ENCODE measurements at regions not wholly inside any gene's neighbourhood (a gene's known extent, or its start where the extent isn't known, plus 50 kb on each side); places are given as distances from the start of the nearest gene placed in this dataset.

DNA sequence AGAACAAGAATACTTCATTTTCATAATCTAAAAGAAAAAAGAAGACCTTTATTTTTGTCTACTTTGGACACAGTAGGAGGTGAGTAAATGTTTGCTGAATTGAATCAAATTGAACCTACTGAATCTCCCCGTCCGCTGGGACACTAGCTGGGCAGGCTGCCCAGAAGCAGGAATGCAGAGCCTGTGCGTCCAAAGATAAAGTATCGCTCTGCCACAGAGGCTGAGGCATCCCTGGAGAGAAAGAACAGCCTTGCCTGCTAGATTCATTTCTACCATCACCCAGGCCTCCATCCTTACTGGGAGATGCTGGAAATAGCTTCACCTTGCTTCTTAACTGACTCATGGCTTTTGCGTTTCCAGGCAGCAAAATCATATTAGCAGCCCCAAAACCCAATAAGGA is 64.1 kb upstream of the TSPAN11 start:
- peaks cover 20% of the 10 kb centered on the region for H3K36me3 Mint-ChIP-seq (ENCODE audit: unreplicated experiment)
- H3K4me1 Mint-ChIP-seq (ENCODE audit: low read depth, unreplicated experiment), result peaks cover 6% of the 10 kb centered on the region
- DNase-seq, result no peak
- TF ChIP-seq, protein P1, sequence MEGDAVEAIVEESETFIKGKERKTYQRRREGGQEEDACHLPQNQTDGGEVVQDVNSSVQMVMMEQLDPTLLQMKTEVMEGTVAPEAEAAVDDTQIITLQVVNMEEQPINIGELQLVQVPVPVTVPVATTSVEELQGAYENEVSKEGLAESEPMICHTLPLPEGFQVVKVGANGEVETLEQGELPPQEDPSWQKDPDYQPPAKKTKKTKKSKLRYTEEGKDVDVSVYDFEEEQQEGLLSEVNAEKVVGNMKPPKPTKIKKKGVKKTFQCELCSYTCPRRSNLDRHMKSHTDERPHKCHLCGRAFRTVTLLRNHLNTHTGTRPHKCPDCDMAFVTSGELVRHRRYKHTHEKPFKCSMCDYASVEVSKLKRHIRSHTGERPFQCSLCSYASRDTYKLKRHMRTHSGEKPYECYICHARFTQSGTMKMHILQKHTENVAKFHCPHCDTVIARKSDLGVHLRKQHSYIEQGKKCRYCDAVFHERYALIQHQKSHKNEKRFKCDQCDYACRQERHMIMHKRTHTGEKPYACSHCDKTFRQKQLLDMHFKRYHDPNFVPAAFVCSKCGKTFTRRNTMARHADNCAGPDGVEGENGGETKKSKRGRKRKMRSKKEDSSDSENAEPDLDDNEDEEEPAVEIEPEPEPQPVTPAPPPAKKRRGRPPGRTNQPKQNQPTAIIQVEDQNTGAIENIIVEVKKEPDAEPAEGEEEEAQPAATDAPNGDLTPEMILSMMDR (IDR thresholded peaks at IDR 0.05; ENCODE audit: partially characterized antibody, unreplicated experiment), result no peak
- peaks cover 8% of the 10 kb centered on the region for H3K9me3 Mint-ChIP-seq (ENCODE audit: unreplicated experiment)
- no peak overlapping the region for H3K4me3 Mint-ChIP-seq (ENCODE audit: unreplicated experiment)
- H3K27me3 Mint-ChIP-seq (ENCODE audit: unreplicated experiment), result no peaks in the 10 kb centered on the region
- H3K27ac Mint-ChIP-seq (ENCODE audit: unreplicated experiment), result no peak overlapping the region

DNA sequence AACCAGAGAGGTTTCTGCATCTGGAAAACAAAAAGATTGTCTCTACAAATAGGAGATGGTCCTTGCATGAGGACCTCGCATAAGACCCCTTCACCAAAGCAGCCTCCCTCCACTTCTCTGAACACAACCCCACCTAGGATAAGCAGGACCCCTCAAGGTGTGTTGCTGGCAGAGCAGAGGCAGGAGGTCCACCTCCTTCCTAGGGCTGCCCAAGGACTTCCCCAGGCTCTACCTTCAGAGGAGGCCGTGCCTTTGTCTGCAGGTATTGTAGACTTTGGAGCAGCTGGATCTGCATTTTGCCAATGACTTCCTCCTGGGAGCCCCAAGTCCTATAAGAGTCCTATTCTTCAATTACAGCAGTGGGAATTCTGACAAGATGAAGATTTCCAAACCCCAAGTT is 67.3 kb upstream of the TSPAN11 start:
- Mint-ChIP-seq H3K9me3 (ENCODE audit: unreplicated experiment) (no peaks in the 10 kb centered on the region), H3K36me3 (ENCODE audit: unreplicated experiment) (no peaks in the 10 kb centered on the region), H3K4me1 (ENCODE audit: low read depth, unreplicated experiment) (peaks cover 6% of the 10 kb centered on the region), H3K4me3 (ENCODE audit: unreplicated experiment) (no peak overlapping the region), H3K27ac (ENCODE audit: unreplicated experiment) (no peak overlapping the region), H3K27me3 (ENCODE audit: unreplicated experiment) (no peaks in the 10 kb centered on the region)
- TF ChIP-seq, protein P1 (IDR thresholded peaks at IDR 0.05; ENCODE audit: partially characterized antibody, unreplicated experiment), result no peak
- DNase-seq, result no peak

DNA sequence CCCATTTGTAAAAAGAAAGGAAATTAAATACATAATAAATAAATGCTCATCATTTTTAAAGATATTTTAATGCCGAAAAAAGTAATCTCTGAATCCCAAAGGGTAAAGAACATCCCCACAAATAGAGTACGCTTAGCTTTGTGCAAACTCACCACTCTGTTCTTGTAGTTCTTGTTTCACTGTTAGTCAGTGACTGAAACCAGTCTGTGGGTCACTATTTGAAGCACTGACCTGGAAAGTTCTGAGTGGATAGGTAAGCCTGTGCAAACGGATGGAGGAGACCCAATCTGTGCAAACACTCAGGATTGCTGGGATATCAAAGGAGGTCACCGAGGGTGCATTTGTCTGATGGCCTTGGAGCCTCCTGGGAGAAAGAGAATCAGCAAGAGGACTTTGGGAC is 68.1 kb upstream of the TSPAN11 start:
- Mint-ChIP-seq H3K27ac (ENCODE audit: unreplicated experiment) (no peak overlapping the region), H3K36me3 (ENCODE audit: unreplicated experiment) (no peaks in the 10 kb centered on the region), H3K4me3 (ENCODE audit: unreplicated experiment) (no peak overlapping the region), H3K4me1 (ENCODE audit: low read depth, unreplicated experiment) (peaks cover 3% of the 10 kb centered on the region), H3K27me3 (ENCODE audit: unreplicated experiment) (no peaks in the 10 kb centered on the region), H3K9me3 (ENCODE audit: unreplicated experiment) (no peaks in the 10 kb centered on the region)
- TF ChIP-seq, protein P1 (IDR thresholded peaks at IDR 0.05; ENCODE audit: partially characterized antibody, unreplicated experiment), result no peak
- no peak for DNase-seq

DNA sequence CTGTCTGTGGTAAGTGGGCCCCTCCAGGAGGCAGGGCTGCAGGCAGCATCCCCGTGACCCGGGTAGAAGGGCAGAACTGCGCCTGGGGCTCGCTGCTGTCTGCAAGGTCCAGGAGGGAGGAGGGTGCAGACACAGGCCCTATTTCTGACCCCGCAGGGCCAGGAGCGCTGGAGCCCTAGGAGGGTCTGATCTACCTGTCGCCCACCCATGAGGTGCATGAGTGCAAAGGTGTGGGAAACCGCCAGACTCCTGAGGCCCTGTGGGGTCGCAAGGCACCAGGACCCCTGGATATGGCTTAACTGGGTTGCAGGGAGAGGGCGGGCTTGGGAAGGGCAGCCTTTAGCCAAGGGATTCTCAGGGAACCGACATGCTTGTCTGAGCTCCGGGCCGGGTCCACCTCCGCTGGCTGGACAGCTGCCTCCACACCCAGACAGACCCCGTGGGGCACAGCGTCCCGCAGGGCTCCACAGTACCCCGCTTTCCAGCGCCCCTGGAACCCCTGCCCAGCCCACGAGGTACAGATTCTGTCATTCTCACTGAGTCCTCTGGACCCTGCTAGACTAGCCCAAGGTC is 72.9 kb upstream of the TSPAN11 start:
- Mint-ChIP-seq H3K27me3 (ENCODE audit: unreplicated experiment) (no peaks in the 10 kb centered on the region), H3K27ac (ENCODE audit: unreplicated experiment) (no peak overlapping the region), H3K4me1 (ENCODE audit: low read depth, unreplicated experiment) (peaks cover 6% of the 10 kb centered on the region), H3K9me3 (ENCODE audit: unreplicated experiment) (no peaks in the 10 kb centered on the region), H3K4me3 (ENCODE audit: unreplicated experiment) (no peak overlapping the region), H3K36me3 (ENCODE audit: unreplicated experiment) (no peaks in the 10 kb centered on the region)
- TF ChIP-seq, protein P1 (IDR thresholded peaks at IDR 0.05; ENCODE audit: partially characterized antibody, unreplicated experiment), result no peak
- no peak for DNase-seq

DNA sequence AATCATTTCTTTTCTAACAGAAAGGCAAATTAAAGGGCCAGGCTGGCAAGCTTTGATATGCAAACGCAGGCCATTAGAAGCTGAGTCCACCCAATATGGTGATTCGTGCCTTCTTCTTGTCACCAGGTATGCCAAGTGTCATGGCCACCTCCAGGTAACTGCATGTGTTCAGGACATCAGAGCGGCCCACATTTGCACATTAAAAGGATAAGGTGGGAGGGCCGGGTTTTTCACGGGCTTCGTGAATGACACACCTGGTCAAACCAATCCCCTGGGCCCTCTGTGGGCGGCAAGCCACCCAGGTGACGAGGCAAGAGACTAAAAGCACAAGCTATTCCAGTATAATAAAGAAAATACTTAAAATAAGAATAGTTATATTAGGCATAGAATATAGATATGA is 75.9 kb upstream of the TSPAN11 start:
- Mint-ChIP-seq H3K27ac (ENCODE audit: unreplicated experiment) (no peak overlapping the region), H3K4me1 (ENCODE audit: low read depth, unreplicated experiment) (peaks cover 6% of the 10 kb centered on the region), H3K4me3 (ENCODE audit: unreplicated experiment) (no peak overlapping the region), H3K27me3 (ENCODE audit: unreplicated experiment) (no peaks in the 10 kb centered on the region), H3K9me3 (ENCODE audit: unreplicated experiment) (no peaks in the 10 kb centered on the region), H3K36me3 (ENCODE audit: unreplicated experiment) (no peaks in the 10 kb centered on the region)
- TF ChIP-seq, protein P1 (IDR thresholded peaks at IDR 0.05; ENCODE audit: partially characterized antibody, unreplicated experiment), result no peak
- no peak for DNase-seq
